Sciatic nerve (tissue), 2 donors: ENCODE measurements at regions not wholly inside any gene's neighbourhood (a gene's known extent, or its start where the extent isn't known, plus 50 kb on each side); places are given as distances from the start of the nearest gene placed in this dataset.
A peak's percentile ranks its signal among the peaks of the same experiment; 100 is the strongest.
"Not testable (repeated sequence)": the region's sequence is repeated elsewhere in the genome, so short reads cannot be mapped to it uniquely, and the experiment has no call there.

Source experiments
- ATAC-seq: fragments of 200-7000 bp; cut with Tn5 transposase; one replicate; pipeline ENCODE4 v1.9.1; 2020; ENCODE audit warnings: mild to moderate bottlenecking, moderate library complexity
- DNase-seq: peaks from one replicate; pipeline ENCODE4 v3.0.0-alpha.2; 2020; ENCODE audit warnings: low spot score
- intact Hi-C: fragments of 100-400 bp; cut with DNase I; formaldehyde crosslinking; loops from one replicate; pipeline ENCODE4 v1.14.2; 2022
- donor health status: DM: no; HTN: no; CAD: no.
- donor health status: DM: no; HTN: no; CAD: no.

GRCh38 chr12:41988715-41989114 lies 156.0 kb downstream of the GXYLT1 start:
- ATAC-seq (no peak), DNase-seq (no peak)
- intact Hi-C loops = no loop called here

GRCh38 chr12:41986513-41986912 lies 158.2 kb downstream of the GXYLT1 start:
- DNase-seq, ATAC-seq, intact Hi-C loops: not testable (repeated sequence)

GRCh38 chr12:41983856-41984255 lies 160.8 kb downstream of the GXYLT1 start:
- ATAC-seq (no peak), DNase-seq (no peak)
- intact Hi-C loops = no loop called here

GRCh38 chr12:41983394-41983793 lies 161.3 kb downstream of the GXYLT1 start:
- intact Hi-C loops = no loop called here
- no peak for ATAC-seq
- no peak for DNase-seq

- intact Hi-C loops = no loop called here
- ATAC-seq (no peak), DNase-seq (no peak)
Observed at GRCh38 chr12:41981758-41982157, 162.9 kb downstream of the GXYLT1 start.

- DNase-seq = no peak
- no peak for ATAC-seq
- intact Hi-C loops = no loop called here
Observed at GRCh38 chr12:41981013-41981412, 163.7 kb downstream of the GXYLT1 start.

- no peak for ATAC-seq
- no peak for DNase-seq
- intact Hi-C loops = no loop called here
Observed at GRCh38 chr12:41980390-41980789, 164.3 kb downstream of the GXYLT1 start.

GRCh38 chr12:41979574-41979973 lies 165.1 kb downstream of the GXYLT1 start:
- intact Hi-C loops = no loop called here
- ATAC-seq (no peak), DNase-seq (no peak)

- no peak for ATAC-seq
- DNase-seq = no peak
- intact Hi-C loops = no loop called here
Observed at GRCh38 chr12:41972598-41972997, 172.1 kb downstream of the GXYLT1 start.

GRCh38 chr12:41972196-41972595 lies 172.5 kb downstream of the GXYLT1 start:
- intact Hi-C loops = no loop called here
- DNase-seq = no peak
- ATAC-seq = no peak

- ATAC-seq (no peak), DNase-seq (no peak)
- intact Hi-C loops = no loop called here
Observed at GRCh38 chr12:41970744-41971143, 173.9 kb downstream of the GXYLT1 start.

- intact Hi-C loops = no loop called here
- DNase-seq (no peak), ATAC-seq (no peak)
Observed at GRCh38 chr12:41968599-41968998, 176.1 kb downstream of the GXYLT1 start.

GRCh38 chr12:41967668-41968500 lies 176.8 kb downstream of the GXYLT1 start:
- no peak for ATAC-seq
- intact Hi-C loops = no loop called here

GRCh38 chr12:41966916-41967315 lies 177.8 kb downstream of the GXYLT1 start:
- intact Hi-C loops = no loop called here
- ATAC-seq (no peak), DNase-seq (no peak)

More at GRCh38 chr12:41967668-41968500, 176.8 kb downstream of the GXYLT1 start:
- no peak for DNase-seq

GRCh38 chr12:41966001-41966400 lies 178.7 kb downstream of the GXYLT1 start:
- no peak for ATAC-seq
- intact Hi-C loops = no loop called here

GRCh38 chr12:41963398-41963797 lies 181.3 kb downstream of the GXYLT1 start:
- ATAC-seq = no peak
- intact Hi-C loops = no loop called here
- DNase-seq = no peak

More at GRCh38 chr12:41966001-41966400, 178.7 kb downstream of the GXYLT1 start:
- no peak for DNase-seq

- intact Hi-C loops = no loop called here
- peak; percentile 65 for DNase-seq
- peak; percentile 67 for ATAC-seq
Observed at GRCh38 chr12:41962171-41962572, 182.5 kb downstream of the GXYLT1 start.

- intact Hi-C loops = no loop called here
- no peak for ATAC-seq
- no peak for DNase-seq
Observed at GRCh38 chr12:41959271-41959670, 185.4 kb downstream of the GXYLT1 start.

- DNase-seq (no peak), ATAC-seq (peak; percentile 65)
- intact Hi-C loops = no loop called here
Observed at GRCh38 chr12:41956353-41956752, 188.3 kb downstream of the GXYLT1 start.

GRCh38 chr12:41950455-41950854 lies 194.2 kb downstream of the GXYLT1 start:
- DNase-seq (no peak), ATAC-seq (no peak)
- intact Hi-C loops = no loop called here

GRCh38 chr12:41946106-41946505 lies 198.6 kb downstream of the GXYLT1 start:
- no peak for ATAC-seq
- intact Hi-C loops = no loop called here
- DNase-seq = no peak
